Epithelial cell of prostate (primary cell): ENCODE measurements at regions not wholly inside any gene's neighbourhood (a gene's known extent, or its start where the extent isn't known, plus 50 kb on each side); places are given as distances from the start of the nearest gene placed in this dataset.
"Not testable (repeated sequence)": the region's sequence is repeated elsewhere in the genome, so short reads cannot be mapped to it uniquely, and the experiment has no call there.

Experiments used
- DNase-seq: peaks from one replicate; pipeline ENCODE4 v3.0.0-alpha.2; 2011; ENCODE audit warnings: low read depth, low spot score
- H3K27ac ChIP-seq: fragments of 450-650 bp; 2 replicates; pipeline ENCODE4 v1.5.1; 2017; ENCODE audit warnings: mild to moderate bottlenecking

DNA sequence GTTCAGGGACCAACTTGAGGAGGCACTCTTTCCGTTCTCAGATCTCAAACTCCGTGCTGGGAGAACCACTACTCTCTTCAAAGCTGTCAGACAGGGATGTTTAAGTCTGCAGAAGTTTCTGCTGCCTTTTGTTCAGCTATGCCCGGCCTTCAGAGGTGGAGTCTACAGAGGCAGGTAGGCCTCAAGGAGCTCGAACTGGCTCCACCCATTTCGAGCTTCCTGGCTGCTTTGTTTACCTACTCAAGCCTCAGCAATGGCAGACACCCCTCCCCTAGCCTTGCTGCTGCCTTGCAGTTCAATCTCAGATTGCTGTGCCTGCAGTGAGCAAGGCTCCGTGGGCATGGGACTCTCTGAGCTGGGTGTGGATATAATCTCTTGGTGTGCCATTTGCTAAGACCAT lies 108.2 kb downstream of the DHRS2 start:
- not testable (repeated sequence) for DNase-seq, H3K27ac ChIP-seq

DNA sequence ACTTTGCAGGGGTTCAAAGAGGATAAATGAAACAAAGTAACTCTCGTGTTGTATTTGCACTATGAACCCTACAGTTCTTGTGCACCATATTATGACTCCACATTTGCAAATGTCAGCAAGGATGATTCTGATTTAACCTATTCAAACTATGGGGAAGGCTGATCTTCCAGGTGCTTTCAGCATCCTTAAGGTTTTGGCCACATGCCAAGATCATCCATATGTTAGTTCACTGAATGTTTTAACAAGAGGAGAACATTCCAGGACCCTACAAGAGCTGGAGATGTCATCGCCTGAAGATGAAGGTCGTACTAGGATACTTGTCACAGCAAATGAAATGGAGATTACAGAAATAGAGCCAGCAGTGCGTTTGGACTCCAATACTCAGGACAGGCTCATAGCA lies 114.2 kb downstream of the DHRS2 start:
- H3K27ac ChIP-seq: no peak overlapping the region
- DNase-seq: no peak

DNA sequence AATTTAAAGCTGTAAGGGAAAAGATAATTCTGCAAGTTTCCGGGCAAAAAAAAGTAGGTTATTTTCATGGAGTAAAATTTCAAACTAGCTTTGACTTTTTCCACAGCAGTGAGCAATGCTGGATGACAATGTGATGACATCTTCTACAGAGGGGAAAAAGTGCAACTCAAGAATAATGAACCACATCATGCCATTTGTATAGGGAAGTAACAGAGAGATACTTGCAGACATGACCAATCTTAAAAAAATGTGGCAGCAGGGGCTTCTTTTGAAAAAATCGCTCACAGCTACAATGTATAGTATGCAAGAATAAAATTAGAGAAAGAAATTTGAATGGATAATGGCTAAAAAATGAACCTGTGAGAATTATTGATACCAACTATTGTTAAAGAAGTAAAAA lies 115.5 kb downstream of the DHRS2 start:
- no peak overlapping the region for H3K27ac ChIP-seq
- DNase-seq: no peak

GRCh38 chr14:23763394-23763793 lies 127.2 kb downstream of the DHRS2 start:
- H3K27ac ChIP-seq: no peak overlapping the region
- no peak for DNase-seq

- DNase-seq: no peak
- no peak overlapping the region for H3K27ac ChIP-seq
Measured at GRCh38 chr14:23766737-23767401, 130.7 kb downstream of the DHRS2 start.

GRCh38 chr14:23769221-23769728 lies 133.1 kb downstream of the DHRS2 start:
- H3K27ac ChIP-seq, DNase-seq: not testable (repeated sequence)

GRCh38 chr14:23773981-23774380 lies 137.8 kb downstream of the DHRS2 start:
- no peak for DNase-seq
- no peak overlapping the region for H3K27ac ChIP-seq

DNA sequence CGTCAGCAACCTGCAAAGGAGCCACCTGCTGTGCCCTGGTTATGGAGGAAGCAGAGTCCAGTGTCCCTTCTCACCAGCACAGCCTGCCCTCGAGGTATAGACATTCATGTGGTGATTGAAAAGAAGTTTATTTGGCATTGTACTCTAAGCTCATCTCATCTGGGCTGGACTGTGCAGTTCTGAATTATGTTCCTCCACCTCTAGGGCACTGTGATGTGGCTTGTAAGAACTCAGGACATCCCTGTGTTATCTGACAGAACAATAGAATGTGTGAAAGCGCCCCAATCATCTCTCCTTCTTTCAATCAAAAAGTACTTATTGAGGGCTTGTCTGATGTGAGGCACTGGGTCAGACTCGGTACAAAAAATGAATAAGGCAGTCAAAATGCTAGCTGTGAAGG lies 140.1 kb downstream of the DHRS2 start:
- no peak overlapping the region for H3K27ac ChIP-seq
- DNase-seq: no peak

DNA sequence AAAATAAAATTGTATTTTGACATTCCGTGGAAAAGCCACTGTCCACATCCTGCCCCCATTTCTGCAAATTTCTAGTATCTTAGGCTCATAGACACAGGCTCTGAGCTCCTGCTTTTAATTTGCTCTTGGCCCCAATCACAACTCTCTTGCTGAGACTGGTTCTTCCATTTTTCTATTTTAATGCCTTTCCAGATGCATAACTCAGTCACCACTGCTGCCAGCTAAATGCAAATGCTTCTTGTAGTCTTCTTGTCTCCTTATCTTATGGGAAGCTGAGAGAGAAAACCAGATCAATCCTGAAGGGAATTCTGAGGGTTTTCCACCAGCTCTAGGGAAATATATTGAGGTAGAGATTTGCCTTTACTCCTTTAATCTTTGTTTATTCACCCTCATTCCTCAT lies 149.0 kb downstream of the DHRS2 start:
- DNase-seq: no peak
- H3K27ac ChIP-seq: no peak overlapping the region

GRCh38 chr14:23787436-23787835 lies 151.3 kb downstream of the DHRS2 start:
- no peak for DNase-seq

GRCh38 chr14:23789696-23790095 lies 153.5 kb downstream of the DHRS2 start:
- H3K27ac ChIP-seq: no peak overlapping the region
- no peak for DNase-seq

More at GRCh38 chr14:23787436-23787835, 151.3 kb downstream of the DHRS2 start:
- H3K27ac ChIP-seq: no peak overlapping the region

DNA sequence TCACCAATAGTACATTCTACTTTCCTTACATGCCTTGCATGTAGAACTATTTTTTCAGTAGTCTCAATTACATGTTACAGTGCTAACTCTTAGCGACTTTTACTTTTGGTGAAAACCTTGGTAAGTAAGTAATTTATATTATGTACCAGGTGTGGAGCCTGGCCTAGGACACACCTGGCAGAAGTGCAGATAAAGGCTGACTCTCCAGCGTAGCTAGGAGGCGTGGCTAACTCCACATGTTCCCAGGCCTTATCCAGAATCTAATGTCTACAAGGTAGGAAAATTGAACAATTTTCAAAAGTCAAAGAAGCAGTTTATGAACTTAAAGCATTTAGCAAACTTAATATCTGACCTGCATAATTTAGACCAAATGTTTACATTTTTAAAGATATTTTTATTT lies 157.4 kb downstream of the DHRS2 start:
- DNase-seq: no peak
- no peak overlapping the region for H3K27ac ChIP-seq

- no peak overlapping the region for H3K27ac ChIP-seq
- DNase-seq: no peak
Measured at GRCh38 chr14:23800811-23801210, 152.8 kb upstream of the DHRS4 start.

DNA sequence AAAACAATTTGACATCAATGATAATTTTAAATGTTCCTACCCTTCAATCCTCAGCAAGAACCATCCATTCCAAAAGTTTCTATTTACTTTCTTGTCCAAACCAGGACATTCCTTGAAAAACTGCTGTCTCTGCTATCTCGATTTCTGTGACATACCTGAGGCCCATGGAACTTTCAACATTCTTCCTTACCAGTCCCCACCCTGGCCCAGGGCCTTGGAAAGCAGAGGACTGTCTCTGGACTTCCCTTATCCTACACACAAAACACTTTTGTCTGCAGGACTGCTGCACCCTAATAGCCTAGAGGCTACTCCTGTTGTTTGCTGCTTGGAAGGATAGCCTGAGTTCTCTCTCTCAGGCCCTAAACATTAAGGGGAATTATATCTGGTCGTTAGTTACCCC lies 151.8 kb upstream of the DHRS4 start:
- H3K27ac ChIP-seq: no peak overlapping the region
- DNase-seq: no peak

GRCh38 chr14:23804817-23805216 lies 148.8 kb upstream of the DHRS4 start:
- no peak for DNase-seq
- H3K27ac ChIP-seq: no peak overlapping the region

GRCh38 chr14:23805761-23806160 lies 147.8 kb upstream of the DHRS4 start:
- DNase-seq: no peak

GRCh38 chr14:23814527-23815256 lies 138.9 kb upstream of the DHRS4 start:
- DNase-seq: no peak
- H3K27ac ChIP-seq: no peak overlapping the region

More at GRCh38 chr14:23805761-23806160, 147.8 kb upstream of the DHRS4 start:
- no peak overlapping the region for H3K27ac ChIP-seq

DNA sequence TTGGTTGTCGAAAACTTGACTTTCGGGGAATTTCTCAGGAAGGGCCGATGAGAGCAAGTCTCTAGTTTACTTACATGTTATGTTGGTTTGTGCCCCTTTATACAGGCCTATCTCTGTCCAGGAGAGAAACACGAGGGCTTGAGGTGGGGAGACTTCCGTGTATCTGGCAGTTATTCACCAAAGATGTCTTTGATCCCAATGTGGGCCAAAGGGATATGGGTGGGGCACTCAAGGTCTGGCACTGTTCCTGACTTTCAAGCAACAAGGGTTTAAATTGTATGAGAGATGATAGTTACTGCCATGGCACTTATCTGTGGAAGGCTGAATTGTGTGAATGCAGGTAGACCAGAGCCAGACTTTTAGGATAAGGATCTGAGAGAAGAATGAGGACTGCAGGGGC lies 137.2 kb upstream of the DHRS4 start:
- H3K27ac ChIP-seq: no peak overlapping the region
- no peak for DNase-seq

- no peak overlapping the region for H3K27ac ChIP-seq
- DNase-seq: no peak
Measured at GRCh38 chr14:23817164-23817767, 136.3 kb upstream of the DHRS4 start.

- no peak for DNase-seq
- no peak overlapping the region for H3K27ac ChIP-seq
Measured at GRCh38 chr14:23827100-23827892, 126.3 kb upstream of the DHRS4 start.

DNA sequence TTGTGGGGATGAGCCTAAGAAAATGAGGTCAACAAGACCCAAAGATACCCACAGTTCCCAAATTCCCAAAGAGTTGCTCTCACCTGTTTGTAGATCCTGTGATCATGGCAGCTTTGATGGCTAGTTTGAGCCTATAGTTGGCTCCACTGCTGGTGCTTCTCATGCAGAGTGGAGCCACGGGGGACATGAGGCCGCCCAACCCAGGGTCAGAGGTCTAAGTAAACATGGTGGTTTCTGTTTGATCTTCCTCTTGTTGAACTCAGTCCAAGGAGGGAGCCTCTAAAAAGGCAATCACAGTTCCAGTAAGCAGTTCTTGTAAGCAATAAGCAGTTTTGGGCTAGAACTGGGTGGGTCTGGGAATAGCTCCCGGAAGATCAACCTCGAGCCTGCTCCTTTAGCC lies 125.6 kb upstream of the DHRS4 start:
- no peak for DNase-seq
- no peak overlapping the region for H3K27ac ChIP-seq
